GM12875 (cell line): ENCODE measurements at regions not wholly inside any gene's neighbourhood (a gene's known extent, or its start where the extent isn't known, plus 50 kb on each side); places are given as distances from the start of the nearest gene placed in this dataset.

ENCODE experiments used
- H3K4me3 ChIP-seq: one replicate; pipeline ENCODE4 v1.5.1; 2011; ENCODE audit warnings: low read depth, low read length, control low read depth
- TF ChIP-seq, protein P1 (sequence below): IDR thresholded peaks from 2 replicates; pipeline ENCODE4 v1.5.1; 2011; ENCODE audit warnings: low read depth, mild to moderate bottlenecking, control low read depth, inconsistent platforms, low read length, moderate library complexity, borderline replicate concordance; ENCODE audit not compliant: insufficient read depth

DNA sequence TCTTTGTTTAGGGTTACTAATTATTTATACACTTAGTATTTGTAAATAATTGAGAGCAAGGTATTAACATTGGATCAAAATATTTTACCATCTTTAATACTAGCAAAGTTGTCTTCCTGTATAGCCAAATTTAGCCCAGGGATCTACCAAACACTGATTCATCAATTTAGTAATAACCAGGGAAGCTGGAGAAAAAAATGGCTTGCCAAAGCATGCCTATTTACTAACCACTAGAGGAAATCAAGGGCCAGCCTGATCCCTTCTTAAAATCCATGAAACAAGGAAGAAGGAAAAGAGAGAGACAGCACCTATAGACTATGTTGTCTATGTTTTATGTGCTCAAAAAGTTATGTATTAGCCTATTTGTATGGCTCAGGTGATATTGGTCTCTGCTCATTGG, 450.3 kb upstream of the GJE1 start:
- no peak overlapping the region for H3K4me3 ChIP-seq
- TF ChIP-seq, protein P1, sequence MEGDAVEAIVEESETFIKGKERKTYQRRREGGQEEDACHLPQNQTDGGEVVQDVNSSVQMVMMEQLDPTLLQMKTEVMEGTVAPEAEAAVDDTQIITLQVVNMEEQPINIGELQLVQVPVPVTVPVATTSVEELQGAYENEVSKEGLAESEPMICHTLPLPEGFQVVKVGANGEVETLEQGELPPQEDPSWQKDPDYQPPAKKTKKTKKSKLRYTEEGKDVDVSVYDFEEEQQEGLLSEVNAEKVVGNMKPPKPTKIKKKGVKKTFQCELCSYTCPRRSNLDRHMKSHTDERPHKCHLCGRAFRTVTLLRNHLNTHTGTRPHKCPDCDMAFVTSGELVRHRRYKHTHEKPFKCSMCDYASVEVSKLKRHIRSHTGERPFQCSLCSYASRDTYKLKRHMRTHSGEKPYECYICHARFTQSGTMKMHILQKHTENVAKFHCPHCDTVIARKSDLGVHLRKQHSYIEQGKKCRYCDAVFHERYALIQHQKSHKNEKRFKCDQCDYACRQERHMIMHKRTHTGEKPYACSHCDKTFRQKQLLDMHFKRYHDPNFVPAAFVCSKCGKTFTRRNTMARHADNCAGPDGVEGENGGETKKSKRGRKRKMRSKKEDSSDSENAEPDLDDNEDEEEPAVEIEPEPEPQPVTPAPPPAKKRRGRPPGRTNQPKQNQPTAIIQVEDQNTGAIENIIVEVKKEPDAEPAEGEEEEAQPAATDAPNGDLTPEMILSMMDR = no peak

GRCh38 chr6:141677598-141678211, 455.0 kb upstream of the GJE1 start:
- no peak overlapping the region for H3K4me3 ChIP-seq
- TF ChIP-seq, protein P1 = peak; percentile 37; the same call in 1 of the 2 replicates

GRCh38 chr6:141675957-141676356, 456.8 kb upstream of the GJE1 start:
- no peak overlapping the region for H3K4me3 ChIP-seq
- TF ChIP-seq, protein P1 = no peak

DNA sequence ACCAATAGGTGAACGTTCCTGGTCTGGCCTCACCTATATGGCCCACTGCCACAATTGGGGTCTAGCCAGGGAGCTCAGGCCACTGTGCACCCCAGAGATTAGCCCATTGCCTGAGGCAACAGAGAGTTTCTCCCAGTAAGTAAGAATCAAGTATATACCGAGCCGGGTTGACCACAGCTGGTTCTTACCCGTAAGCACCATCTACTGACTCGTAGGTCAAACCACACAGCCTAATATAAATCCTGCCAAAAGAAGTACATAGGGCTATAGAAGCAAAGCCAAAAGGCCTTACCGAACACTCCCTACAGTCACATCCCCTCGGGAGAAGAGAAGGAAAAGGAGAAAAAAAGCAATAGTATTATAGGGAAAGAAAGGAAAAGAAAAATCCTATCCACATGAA, 463.6 kb upstream of the GJE1 start:
- TF ChIP-seq, protein P1 = no peak
- no peak overlapping the region for H3K4me3 ChIP-seq

DNA sequence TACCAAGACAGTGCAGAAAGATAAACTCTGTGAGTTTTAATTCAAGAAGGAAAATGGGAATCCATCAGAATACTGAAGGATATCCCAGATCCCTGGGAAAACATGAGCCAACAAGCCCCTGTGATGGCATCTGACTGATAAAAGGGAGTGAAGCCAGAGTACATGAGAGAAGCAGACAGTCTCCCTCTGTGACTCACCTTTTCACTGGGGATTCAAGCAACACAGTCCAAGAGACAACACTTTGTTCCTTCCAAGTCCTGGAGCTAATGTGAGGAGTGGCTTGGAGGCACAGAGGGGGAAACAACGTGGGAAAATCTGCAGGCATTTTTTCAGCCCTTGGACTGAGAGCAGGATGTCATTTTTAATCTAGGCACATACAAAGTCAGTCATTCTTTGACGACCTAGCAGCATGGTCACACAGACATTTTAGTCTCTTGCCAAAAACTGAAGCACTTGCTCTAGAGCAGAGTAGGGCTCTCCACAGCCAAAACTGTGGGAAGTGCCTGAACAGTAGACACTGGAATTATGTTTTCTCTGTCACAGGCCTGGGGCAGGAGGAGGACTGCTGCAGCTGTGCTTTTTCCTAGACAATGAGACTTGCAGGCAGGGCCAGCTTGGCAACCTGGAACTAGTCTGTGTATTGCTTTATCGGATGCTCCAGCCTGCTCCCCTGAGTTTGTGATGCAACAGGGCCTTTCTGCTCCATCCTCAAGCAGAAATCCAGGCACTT, 465.0 kb upstream of the GJE1 start:
- no peak overlapping the region for H3K4me3 ChIP-seq
- TF ChIP-seq, protein P1 = no peak

- H3K4me3 ChIP-seq = no peak overlapping the region
- TF ChIP-seq, protein P1 = no peak
These were observed 466.5 kb upstream of the GJE1 start for GRCh38 chr6:141666187-141666586.

DNA sequence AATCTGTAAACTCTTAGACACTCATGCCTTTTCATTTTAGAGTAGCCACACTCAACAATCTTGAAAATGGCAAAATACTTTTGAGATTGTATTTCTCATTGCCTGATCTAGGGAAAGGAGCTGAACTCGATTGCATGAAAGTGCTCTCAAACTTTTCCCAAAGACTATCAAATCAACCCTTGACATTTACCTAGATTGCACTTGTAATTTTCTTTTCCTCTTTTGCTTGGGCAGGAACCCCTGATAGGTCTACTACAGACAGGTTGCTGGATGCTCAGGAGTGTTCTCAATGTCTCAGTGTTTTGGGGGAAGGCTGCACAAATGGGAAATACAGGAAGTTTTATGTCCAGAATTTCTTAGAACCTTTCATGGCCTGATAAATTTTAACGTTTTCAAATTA, 468.0 kb upstream of the GJE1 start:
- TF ChIP-seq, protein P1 = no peak
- H3K4me3 ChIP-seq = no peak overlapping the region
